ENCODE measurements at regions not wholly inside any gene's neighbourhood (a gene's known extent, or its start where the extent isn't known, plus 50 kb on each side); places are given as distances from the start of the nearest gene placed in this dataset.
"Not testable (repeated sequence)": the region's sequence is repeated elsewhere in the genome, so short reads cannot be mapped to it uniquely, and the experiment has no call there.

- H3K4me3 ChIP-seq = no peak overlapping the region
- H3K36me3 ChIP-seq = no peaks in the 10 kb centered on the region
- TF ChIP-seq CTCF (IDR thresholded peaks at IDR 0.05) = no peak
- H3K27me3 ChIP-seq = no peaks in the 10 kb centered on the region
- intact Hi-C loops (cut with DNase I) = no loop called here
- no peaks in the 10 kb centered on the region for H3K4me1 ChIP-seq
- DNase-seq = no peak
- no peak overlapping the region for H3K27ac ChIP-seq
- H3K9ac ChIP-seq (ENCODE audit: low read depth in 2 of 2, low read length in 2 of 2) = no peak overlapping the region
- H3K9me3 ChIP-seq = no peaks in the 10 kb centered on the region
Observed at GRCh38 chr2:160615706-160616105, 122.1 kb upstream of the RBMS1 start.

- TF ChIP-seq CTCF (IDR thresholded peaks at IDR 0.05) = no peak
- DNase-seq = no peak
- Histone ChIP-seq H3K9ac (ENCODE audit: low read depth in 2 of 2, low read length in 2 of 2) (no peak overlapping the region), H3K9me3 (no peaks in the 10 kb centered on the region), H3K27me3 (no peaks in the 10 kb centered on the region), H3K4me1 (no peaks in the 10 kb centered on the region), H3K36me3 (no peaks in the 10 kb centered on the region), H3K4me3 (no peak overlapping the region), H3K27ac (no peak overlapping the region)
- intact Hi-C loops (cut with DNase I) = no loop called here
Observed at GRCh38 chr2:160616149-160616548, 122.5 kb upstream of the RBMS1 start.

- no peaks in the 10 kb centered on the region for H3K27me3 ChIP-seq
- no peak overlapping the region for H3K9ac ChIP-seq (ENCODE audit: low read depth in 2 of 2, low read length in 2 of 2)
- no peak for DNase-seq
- no peaks in the 10 kb centered on the region for H3K9me3 ChIP-seq
- no peaks in the 10 kb centered on the region for H3K36me3 ChIP-seq
- H3K27ac ChIP-seq = no peak overlapping the region
- no peak overlapping the region for H3K4me3 ChIP-seq
- no peak for TF ChIP-seq CTCF (IDR thresholded peaks at IDR 0.05)
- intact Hi-C loops (cut with DNase I) = no loop called here
- H3K4me1 ChIP-seq = no peaks in the 10 kb centered on the region
Observed at GRCh38 chr2:160621748-160622147, 128.1 kb upstream of the RBMS1 start.

GRCh38 chr2:160628020-160628637 is 134.5 kb upstream of the RBMS1 start:
- H3K27me3 ChIP-seq; intact Hi-C loops (cut with DNase I); H3K36me3 ChIP-seq; H3K9me3 ChIP-seq; H3K4me1 ChIP-seq; H3K27ac ChIP-seq; DNase-seq; H3K4me3 ChIP-seq; H3K9ac ChIP-seq (ENCODE audit: low read depth in 2 of 2, low read length in 2 of 2): not testable (repeated sequence)

GRCh38 chr2:160628811-160629210 is 135.2 kb upstream of the RBMS1 start:
- no peak for DNase-seq
- Histone ChIP-seq H3K4me3 (no peak overlapping the region), H3K9ac (ENCODE audit: low read depth in 2 of 2, low read length in 2 of 2) (no peak overlapping the region), H3K27ac (no peak overlapping the region), H3K9me3 (no peaks in the 10 kb centered on the region), H3K36me3 (no peaks in the 10 kb centered on the region), H3K4me1 (no peaks in the 10 kb centered on the region), H3K27me3 (no peaks in the 10 kb centered on the region)
- intact Hi-C loops (cut with DNase I) = no loop called here
- TF ChIP-seq CTCF (IDR thresholded peaks at IDR 0.05) = no peak

- Histone ChIP-seq H3K4me3 (no peak overlapping the region), H3K27ac (no peak overlapping the region), H3K36me3 (no peaks in the 10 kb centered on the region), H3K27me3 (no peaks in the 10 kb centered on the region), H3K4me1 (no peaks in the 10 kb centered on the region), H3K9me3 (no peaks in the 10 kb centered on the region), H3K9ac (ENCODE audit: low read depth in 2 of 2, low read length in 2 of 2) (no peak overlapping the region)
- intact Hi-C loops (cut with DNase I) = no loop called here
- no peak for TF ChIP-seq CTCF (IDR thresholded peaks at IDR 0.05)
- DNase-seq = no peak
Observed at GRCh38 chr2:160630801-160631590, 137.4 kb upstream of the RBMS1 start.
